SK-N-MC (cell line): ENCODE measurements at regions not wholly inside any gene's neighbourhood (a gene's known extent, or its start where the extent isn't known, plus 50 kb on each side); places are given as distances from the start of the nearest gene placed in this dataset.

ENCODE experiments used
- EZH2 ChIP-seq: fragments of 200-600 bp; sonication (generic); IDR thresholded peaks from one replicate; pipeline ENCODE4 v1.6.1; 2017; ENCODE audit warnings: antibody characterized with exemption
- POLR2AphosphoS5 ChIP-seq: IDR thresholded peaks from 2 replicates; pipeline ENCODE4 v1.6.1; 2012; ENCODE audit warnings: mild to moderate bottlenecking, low read depth, low read length, borderline replicate concordance

DNA sequence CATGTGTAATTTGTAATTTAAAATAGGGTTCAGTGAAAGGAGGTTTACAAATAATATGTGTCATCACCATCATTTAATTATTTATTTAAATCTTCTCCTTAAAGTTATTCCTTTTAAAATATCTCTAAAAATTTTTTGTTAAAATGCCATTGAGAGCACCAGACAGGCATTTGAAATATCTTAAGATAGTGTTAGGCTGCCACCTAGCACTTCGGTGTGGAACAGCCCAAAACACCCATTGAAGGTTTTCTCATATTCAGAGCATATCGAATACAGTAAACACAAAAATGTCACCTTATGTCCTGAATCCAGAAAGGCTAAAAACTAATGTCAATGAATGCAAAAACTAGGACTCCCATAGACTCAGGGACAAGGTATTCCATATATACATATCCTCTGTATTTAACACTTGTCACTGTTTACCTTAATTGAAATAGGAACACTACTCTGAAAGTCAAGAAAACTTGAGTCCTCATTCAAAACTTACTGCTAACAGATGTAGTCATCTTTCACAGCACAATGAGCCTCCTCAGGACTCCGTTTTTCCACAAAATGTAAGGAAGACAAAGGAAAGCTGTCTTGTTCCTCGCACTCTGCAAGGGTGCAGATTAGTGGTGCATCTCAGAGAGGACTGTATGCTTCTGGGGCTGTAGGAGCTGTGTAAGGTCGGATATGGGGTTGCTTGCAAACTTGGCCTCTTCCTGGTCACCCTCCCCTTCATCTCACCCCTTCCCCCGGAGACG is 329.5 kb downstream of the PAX3 start:
- TF ChIP-seq POLR2AphosphoS5 (no peak), EZH2 (no peak)
